A549 (cell line): ENCODE measurements at regions not wholly inside any gene's neighbourhood (a gene's known extent, or its start where the extent isn't known, plus 50 kb on each side); places are given as distances from the start of the nearest gene placed in this dataset.

Experiments
- ATAC-seq, 2 experiments: fragments of 200-7000 bp in 1 of 2; fragments of >200 bp in 1 of 2; cut with Nextera tagmentation in 1 of 2; cut with Tn5 transposase in 1 of 2; 3 replicates each; pipeline versions ENCODE4 v1.8.0 to v1.9.1; 2018 to 2020; ENCODE audit warnings: mild to moderate bottlenecking in 1 of 2, moderate library complexity in 1 of 2
- CTCF ChIA-PET: fragments of 300-600 bp; sonication (Branson Sonifier 250); formaldehyde crosslinking; extraction: SDS; loops from one replicate; lab custom pipeline; 2021; ENCODE audit warnings: antibody characterized with exemption, inconsistent platforms; lab: Yijun Ruan, JAX
- POLR2A ChIA-PET: fragments of 350-600 bp; formaldehyde crosslinking; extraction: SDS; loops from one replicate; lab custom pipeline; 2021; ENCODE audit warnings: antibody characterized with exemption, inconsistent platforms; lab: Yijun Ruan, JAX
- DNase-seq, 2 experiments: peaks; one replicate each; pipeline versions ENCODE4 v3.0.0 to v3.0.0-alpha.2; 2011 to 2016; ENCODE audit warnings: low read depth in 1 of 2, low spot score in 1 of 2
- FAIRE-seq: peaks from 2 replicates; lab custom pipeline; 2011; peaks lifted over from hg19 to GRCh38; lab: Jason Lieb, UNC
- H3K27ac ChIP-seq, 2 experiments: fragments of >200 bp; sonication (Bioruptor Twin); formaldehyde crosslinking; 3 replicates each; pipeline ENCODE4 v1.5.1; 2016 to 2017
- H3K4me1 ChIP-seq: fragments of >200 bp; sonication (Bioruptor Twin); formaldehyde crosslinking; 3 replicates; pipeline ENCODE4 v1.6.1; 2016
- H3K4me2 ChIP-seq: fragments of >200 bp; sonication (Bioruptor Twin); formaldehyde crosslinking; 3 replicates; pipeline ENCODE4 v1.6.1; 2016
- H3K4me3 ChIP-seq: fragments of >200 bp; sonication (Bioruptor Twin); formaldehyde crosslinking; 3 replicates; pipeline ENCODE4 v1.5.1; 2016
- H3K9me3 ChIP-seq: fragments of >200 bp; sonication (Bioruptor Twin); formaldehyde crosslinking; 3 replicates; pipeline ENCODE4 v1.6.1; 2016
- CBX8 ChIP-seq: fragments of 200-600 bp; sonication (generic); IDR thresholded peaks from 2 replicates; pipeline ENCODE4 v1.6.1; 2016
- CTCF ChIP-seq: fragments of >200 bp; sonication (Bioruptor Twin); formaldehyde crosslinking; IDR thresholded peaks from 3 replicates; pipeline ENCODE4 v1.5.1; 2016
- ELK1 ChIP-seq: fragments of 150-350 bp; IDR thresholded peaks from 2 replicates; pipeline ENCODE4 v1.6.1; 2014; ENCODE audit warnings: low read depth, mild to moderate bottlenecking, low read length
- EP300 ChIP-seq, 2 experiments: fragments of >200 bp; sonication (Bioruptor Twin); formaldehyde crosslinking; IDR thresholded peaks; 2 replicates in 1 of 2; 3 replicates in 1 of 2; pipeline ENCODE4 v1.6.1; 2016 to 2017
- FOSL2 ChIP-seq, 2 experiments: fragments of 450-650 bp in 1 of 2; fragments of >200 bp in 1 of 2; sonication (Bioruptor Twin) in 1 of 2; formaldehyde crosslinking; IDR thresholded peaks; 2 replicates each; pipeline versions ENCODE4 v1.5.0 to v1.6.1; 2016 to 2020; ENCODE audit warnings: mild to moderate bottlenecking in 1 of 2, moderate library complexity in 1 of 2
- FOXS1 ChIP-seq: fragments of 250-450 bp; sonication (Bioruptor Pico); IDR thresholded peaks from 2 replicates; pipeline ENCODE4 v1.5.0; 2020; ENCODE audit warnings: mild to moderate bottlenecking, moderate library complexity
- HMGXB4 ChIP-seq: fragments of 250-450 bp; sonication (Bioruptor Pico); IDR thresholded peaks from 2 replicates; pipeline ENCODE4 v1.5.0; 2021; ENCODE audit warnings: mild to moderate bottlenecking, moderate library complexity, borderline replicate concordance
- MYC ChIP-seq: IDR thresholded peaks from 2 replicates; pipeline ENCODE4 v1.6.1; 2012; ENCODE audit warnings: mild to moderate bottlenecking, inconsistent platforms, low read length, improper control_type of control experiment, borderline replicate concordance
- NR3C1 ChIP-seq: fragments of >200 bp; sonication (Bioruptor Twin); formaldehyde crosslinking; IDR thresholded peaks from 3 replicates; pipeline ENCODE4 v1.6.1; 2017
- PBX3 ChIP-seq: IDR thresholded peaks from 2 replicates; pipeline ENCODE4 v1.6.1; 2012
- POLR2A ChIP-seq: IDR thresholded peaks from 2 replicates; pipeline ENCODE4 v1.6.1; 2012; ENCODE audit warnings: mild to moderate bottlenecking, low read length
- RCOR1 ChIP-seq: fragments of 150-350 bp; IDR thresholded peaks from 2 replicates; pipeline ENCODE4 v1.6.1; 2014; ENCODE audit warnings: antibody characterized with exemption, low read length, low read depth
- REST ChIP-seq: fragments of 200-600 bp; sonication (generic); IDR thresholded peaks from 2 replicates; pipeline ENCODE4 v1.6.1; 2016; ENCODE audit warnings: antibody characterized with exemption, mild to moderate bottlenecking, moderate library complexity
- RNF2 ChIP-seq: fragments of 200-600 bp; sonication (generic); IDR thresholded peaks from 2 replicates; pipeline ENCODE4 v1.6.1; 2016; ENCODE audit warnings: low read depth, mild to moderate bottlenecking, antibody characterized with exemption, moderate library complexity, borderline replicate concordance
- WGBS: methylation state at CpG from one replicate; pipeline ENCODE4 v1.1.6; 2017; ENCODE audit errors: missing lambda C conversion rate; 5-methylcytosine and 5-hydroxymethylcytosine counted together

DNA sequence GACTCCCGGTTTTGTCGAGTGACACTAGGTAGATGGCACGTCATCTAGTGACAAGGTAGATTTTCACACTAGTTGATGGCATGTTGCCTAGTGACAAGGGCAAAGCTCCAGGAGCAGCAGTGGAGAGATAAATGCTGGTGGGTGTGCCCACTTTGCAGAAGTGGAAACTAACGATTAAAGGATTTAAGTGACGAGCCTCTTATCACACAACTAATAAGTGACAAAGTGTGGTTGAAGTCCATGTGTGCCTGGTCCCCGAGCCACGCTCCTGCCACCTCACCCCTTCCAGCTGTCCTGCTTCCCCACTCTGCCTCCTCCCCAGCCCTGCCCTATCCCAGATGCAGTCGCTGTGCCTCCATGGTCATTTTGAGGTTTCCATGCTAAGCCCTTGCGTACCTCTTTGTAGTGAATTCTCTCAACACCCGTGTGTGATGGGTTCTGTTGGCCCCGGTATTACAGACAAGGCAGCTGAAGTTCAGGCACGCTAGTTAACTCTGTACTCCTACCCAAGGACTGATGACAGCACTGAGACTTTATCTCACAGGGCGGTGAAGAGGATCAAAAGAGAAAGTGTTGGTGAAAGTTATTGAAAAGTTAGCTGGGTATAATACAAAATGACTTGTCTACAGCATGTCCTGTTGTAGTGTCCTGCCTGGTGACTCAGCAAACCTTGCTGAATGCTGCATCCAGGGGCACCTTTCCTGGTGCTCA, 113.4 kb upstream of the GLI2 start:
- H3K4me1 ChIP-seq, result peaks cover 11% of the 10 kb centered on the region; the same call in 2 of the 3 replicates
- FAIRE-seq (no peak), ATAC-seq (no peak), DNase-seq (no peak)
- CTCF ChIA-PET, result interaction anchor here (1.6 to 2.3 kb wide), 2 partner anchors 13 to 449 kb away, joined by 3 to 6 read pairs; no protein-coding TSS in a partner anchor
- TF ChIP-seq RNF2, result no peak
- TF ChIP-seq MYC, result no peak
- TF ChIP-seq PBX3, result no peak
- TF ChIP-seq HMGXB4 (CRISPR knock-in tag), result no peak
- TF ChIP-seq CBX8, result no peak
- no peak for TF ChIP-seq ELK1
- TF ChIP-seq NR3C1, result no peak
- no peak for TF ChIP-seq CTCF
- TF ChIP-seq FOSL2 (IDR thresholded peaks at IDR 0.05), result no peak
- no peak for TF ChIP-seq FOSL2 (CRISPR knock-in tag; IDR thresholded peaks at IDR 0.05)
- TF ChIP-seq POLR2A, result no peak
- no peak for TF ChIP-seq RCOR1
- TF ChIP-seq FOXS1 (CRISPR knock-in tag), result no peak
- TF ChIP-seq EP300 (IDR thresholded peaks at IDR 0.05), result no peak
- TF ChIP-seq REST, result no peak
- WGBS, result 83% methylated on average over 13 of the region's 13 CpGs
- H3K4me2 ChIP-seq, result no peak overlapping the region
- H3K4me3 ChIP-seq, result no peak overlapping the region
- POLR2A ChIA-PET, result no interaction called here
- H3K27ac ChIP-seq, result no peak overlapping the region
- H3K9me3 ChIP-seq, result 0 out of 3 replicates have a peak, but pooled peaks cover 6% of the 10 kb centered on the region
